Stimulated activated CD8-positive, alpha-beta memory T cell treated with anti-CD3 and anti-CD28 coated beads, Interleukin-2, amount 100 ng/mL, for 1 hour (primary cell): ENCODE measurements at regions not wholly inside any gene's neighbourhood (a gene's known extent, or its start where the extent isn't known, plus 50 kb on each side); places are given as distances from the start of the nearest gene placed in this dataset.
"Not testable (repeated sequence)": the region's sequence is repeated elsewhere in the genome, so short reads cannot be mapped to it uniquely, and the experiment has no call there.

ENCODE experiments used
- DNase-seq, 2 donors: peaks; one replicate each; pipeline ENCODE4 v3.0.0-alpha.2; 2020; ENCODE audit warnings: low read depth in 2 of 2

- not testable (repeated sequence) for DNase-seq
Observed at GRCh38 chr1:176396604-176397395, 66.2 kb upstream of the PAPPA2 start.

- no peak for DNase-seq
Observed at GRCh38 chr1:176391621-176392020, 71.4 kb upstream of the PAPPA2 start.

- no peak for DNase-seq
Observed at GRCh38 chr1:176384841-176385240, 78.1 kb upstream of the PAPPA2 start.

DNA sequence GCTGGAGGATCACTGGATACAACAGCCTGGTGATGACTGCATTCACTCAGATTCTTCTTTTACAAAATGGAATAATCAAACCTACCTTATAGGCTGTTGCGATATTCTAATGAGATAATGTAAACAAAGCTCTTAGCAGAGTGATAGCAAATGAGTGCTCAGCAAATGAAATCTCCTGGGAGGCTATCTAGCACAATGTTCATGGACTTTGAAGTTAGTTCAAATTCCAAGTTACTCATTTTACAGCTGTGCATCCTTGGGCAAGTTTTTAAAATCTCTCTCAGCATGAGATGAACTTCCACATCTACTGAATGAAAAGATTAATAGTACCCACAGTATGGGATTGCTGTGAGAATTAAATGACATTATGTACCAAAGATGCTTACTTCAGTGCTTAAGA lies 80.8 kb upstream of the PAPPA2 start:
- DNase-seq: no peak

DNA sequence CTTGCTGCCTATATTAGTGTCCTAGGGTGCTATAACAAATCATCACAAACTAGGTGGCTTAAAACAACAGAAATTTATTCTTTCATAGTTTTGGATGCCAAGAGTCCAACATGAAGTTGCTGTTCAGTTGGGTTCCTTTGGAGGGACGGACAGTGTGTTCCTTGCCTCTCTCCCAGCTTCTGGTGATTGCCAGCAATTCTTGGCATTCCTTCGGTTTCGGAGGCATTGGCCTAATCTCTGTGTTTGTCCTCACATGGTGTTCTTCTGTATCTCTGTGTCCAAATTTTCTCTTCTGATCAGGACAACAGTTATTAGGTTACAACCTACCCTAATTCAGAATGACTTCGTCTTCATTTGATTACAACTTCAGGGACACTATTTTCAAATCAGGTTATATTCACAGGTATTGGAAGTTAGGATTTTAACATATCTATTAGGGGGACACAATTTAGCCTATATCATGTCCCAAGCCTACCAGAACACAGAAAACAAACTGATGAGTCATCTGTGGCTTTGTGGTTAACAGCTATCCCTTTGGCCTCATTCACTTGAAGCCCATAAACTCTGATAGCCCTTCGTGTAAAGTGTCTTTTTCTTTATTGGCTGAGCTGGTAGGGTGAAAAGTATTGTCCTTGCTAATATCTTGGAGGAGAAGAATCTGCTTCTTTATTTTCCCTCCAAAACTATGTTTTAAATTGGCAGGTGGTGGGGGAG lies 83.2 kb upstream of the PAPPA2 start:
- no peak for DNase-seq

DNA sequence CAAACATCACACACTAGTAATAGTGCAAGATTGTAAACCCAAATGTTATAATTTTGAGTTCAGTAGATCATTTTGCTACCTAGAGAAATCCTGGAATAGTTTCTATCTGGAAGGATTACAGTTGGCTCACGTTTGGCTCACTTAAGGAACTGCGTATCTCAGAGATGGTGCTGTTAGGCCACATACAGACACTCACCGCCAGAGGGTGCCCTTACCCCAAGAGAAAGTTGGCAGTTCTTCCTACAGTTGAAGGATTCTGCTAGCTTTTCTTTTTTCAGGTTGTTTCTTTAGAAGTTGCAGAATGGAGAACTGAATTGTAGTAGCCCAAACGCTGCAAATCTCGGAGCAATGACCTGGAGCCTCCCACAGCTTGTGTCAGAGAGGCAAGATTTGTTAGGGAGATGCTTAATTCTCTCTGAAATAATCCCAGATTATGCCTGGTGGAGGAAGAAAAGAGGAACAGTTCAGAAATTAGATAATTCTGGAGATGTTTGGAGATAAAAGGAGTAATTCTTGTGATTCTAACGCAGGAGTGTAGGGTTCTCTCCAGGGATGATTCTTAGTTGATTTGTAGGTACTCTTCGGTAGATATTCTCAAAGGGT lies 87.9 kb upstream of the PAPPA2 start:
- peak; percentile 1 to 10 for DNase-seq

GRCh38 chr1:176364236-176364905 lies 98.6 kb upstream of the PAPPA2 start:
- no peak for DNase-seq

- DNase-seq: not testable (repeated sequence)
Observed at GRCh38 chr1:176349135-176349715, 113.8 kb upstream of the PAPPA2 start.

GRCh38 chr1:176341656-176342055 lies 121.3 kb upstream of the PAPPA2 start:
- DNase-seq: no peak

DNA sequence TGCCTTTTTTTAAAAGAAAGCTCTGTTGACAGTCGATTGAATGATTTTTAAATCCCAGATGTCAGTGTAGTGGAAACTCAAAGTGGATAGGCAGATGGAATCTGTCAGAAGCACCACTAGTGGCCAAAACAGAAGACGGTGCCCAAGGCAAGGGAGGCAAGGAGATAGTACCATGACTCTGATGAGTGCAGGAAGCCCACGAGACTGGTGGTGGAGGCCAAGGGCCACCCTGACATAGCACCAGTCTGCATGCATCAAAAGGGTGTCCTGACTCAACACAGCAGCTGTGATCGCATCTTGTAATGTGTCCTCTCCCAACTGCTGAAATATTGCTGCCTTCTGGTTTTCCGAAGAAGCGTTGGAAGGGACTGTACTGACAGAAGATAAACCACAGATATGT lies 124.1 kb upstream of the PAPPA2 start:
- no peak for DNase-seq

GRCh38 chr1:176330782-176331181 lies 123.7 kb upstream of the COP1 start:
- DNase-seq: no peak

- DNase-seq: no peak
Observed at GRCh38 chr1:176325664-176326063, 118.6 kb upstream of the COP1 start.

DNA sequence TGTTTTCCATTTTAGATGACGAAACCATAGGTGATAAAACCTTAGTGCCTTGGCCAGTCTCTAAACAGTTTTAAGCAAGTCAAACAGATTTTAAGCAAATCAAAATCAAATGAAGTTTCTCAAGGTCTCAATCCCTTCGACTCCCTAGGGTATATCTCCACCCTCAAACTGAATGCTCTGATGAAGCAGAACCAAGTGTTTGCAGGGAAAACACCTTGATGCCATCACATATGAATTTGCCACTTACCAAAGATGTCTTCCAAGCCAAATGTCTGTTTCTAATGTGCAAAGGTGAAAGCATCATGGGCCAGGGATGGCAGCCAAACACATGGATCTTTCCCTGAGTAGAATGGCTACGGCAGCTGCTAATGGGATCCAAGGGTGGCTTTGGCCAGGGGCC lies 116.4 kb upstream of the COP1 start:
- no peak for DNase-seq

GRCh38 chr1:176315519-176316220 lies 108.6 kb upstream of the COP1 start:
- DNase-seq: no peak

DNA sequence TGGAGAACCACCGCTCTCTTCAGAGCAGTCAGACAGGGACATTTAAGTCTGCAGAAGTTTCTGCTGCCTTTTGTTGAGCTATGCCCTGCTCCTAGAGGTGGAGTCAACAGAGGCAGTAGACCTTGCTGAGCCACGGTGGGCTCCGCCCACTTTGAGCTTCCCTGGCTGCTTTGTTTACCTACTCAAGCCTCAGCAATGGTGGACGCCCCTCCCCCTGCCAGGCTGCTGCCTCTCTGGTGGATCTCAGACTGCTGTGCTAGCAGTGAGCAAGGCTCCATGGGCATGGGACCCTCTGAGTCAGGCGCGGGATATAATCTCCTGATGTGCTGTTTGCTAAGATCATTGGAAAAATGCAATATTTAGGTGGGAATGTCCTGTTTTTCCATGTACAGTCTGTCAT lies 89.5 kb upstream of the COP1 start:
- not testable (repeated sequence) for DNase-seq

- DNase-seq: no peak
Observed at GRCh38 chr1:176285996-176286395, 78.9 kb upstream of the COP1 start.

GRCh38 chr1:176271572-176271971 lies 64.5 kb upstream of the COP1 start:
- no peak for DNase-seq
